ENCODE measurements at regions not wholly inside any gene's neighbourhood (a gene's known extent, or its start where the extent isn't known, plus 50 kb on each side); places are given as distances from the start of the nearest gene placed in this dataset.
"Not testable (repeated sequence)": the region's sequence is repeated elsewhere in the genome, so short reads cannot be mapped to it uniquely, and the experiment has no call there.

DNA sequence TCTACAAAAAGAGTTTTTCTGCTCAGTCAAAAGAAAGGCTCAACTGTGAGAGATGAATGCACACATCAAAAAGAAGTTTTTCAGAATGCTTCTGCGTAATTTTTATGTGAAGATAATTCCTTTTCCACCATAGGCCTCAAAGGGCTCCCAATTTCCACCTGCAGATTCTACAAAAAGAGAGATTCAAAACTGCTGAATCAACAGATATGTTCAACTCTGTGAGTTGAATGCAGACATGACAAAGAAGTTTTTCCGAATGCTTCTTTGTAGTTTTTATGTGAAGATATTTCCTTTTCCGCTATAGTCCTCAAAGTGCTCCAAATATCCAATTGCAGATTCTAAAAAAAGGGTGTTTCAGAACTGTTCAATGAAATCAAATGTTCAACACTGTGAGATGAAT lies 300.8 kb upstream of the DEFB115 start:
- ATAC-seq = not testable (repeated sequence)

DNA sequence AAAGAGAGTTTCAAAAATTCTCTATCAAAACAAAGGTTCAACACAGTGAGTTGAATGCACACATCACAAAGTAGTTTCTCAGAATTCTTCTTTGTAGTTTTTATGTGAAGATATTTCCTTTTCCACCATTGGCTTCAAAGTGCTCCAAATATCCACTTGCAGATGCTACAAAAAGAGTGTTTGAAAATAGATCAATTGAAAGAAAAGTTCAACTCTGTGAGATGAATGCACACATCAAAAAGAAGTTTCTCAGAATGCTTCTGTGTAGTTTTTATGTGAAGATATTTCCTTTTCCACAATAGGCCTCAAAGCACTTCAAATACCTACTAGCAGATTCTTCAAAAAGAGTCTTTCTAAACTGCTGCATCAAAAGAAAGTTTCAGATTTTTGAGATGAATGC lies 298.3 kb upstream of the DEFB115 start:
- intact Hi-C loops (cut with DNase I, micrococcal nuclease); DNase-seq; ATAC-seq: not testable (repeated sequence)

More for the DNA sequence above, 300.8 kb upstream of the DEFB115 start:
- DNase-seq; intact Hi-C loops (cut with DNase I, micrococcal nuclease): not testable (repeated sequence)

DNA sequence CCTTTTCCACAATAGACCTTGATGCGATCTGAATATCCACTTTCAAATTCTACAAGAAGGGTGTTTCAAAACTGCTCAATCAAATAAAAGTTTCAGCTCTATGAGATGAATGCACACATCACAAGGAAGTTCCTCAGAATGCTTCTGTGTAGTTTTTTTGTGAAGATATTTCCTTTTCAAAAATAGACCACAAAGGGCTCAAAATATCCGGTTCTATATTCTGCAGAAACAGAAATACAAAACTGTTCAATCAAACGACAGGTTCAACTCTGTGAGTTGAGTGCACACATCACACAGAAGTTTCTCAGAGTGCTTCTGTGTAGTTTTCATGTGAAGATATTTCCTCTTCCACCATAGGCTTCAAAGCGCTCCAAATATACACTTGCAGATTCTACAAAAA lies 293.9 kb upstream of the DEFB115 start:
- DNase-seq (no peak), ATAC-seq (no peak)
- intact Hi-C loops (cut with DNase I, micrococcal nuclease) = no loop called here

GRCh38 chr20:30975859-30976258 lies 281.6 kb upstream of the DEFB115 start:
- intact Hi-C loops (cut with DNase I, micrococcal nuclease); ATAC-seq; DNase-seq: not testable (repeated sequence)

GRCh38 chr20:30985386-30985785 lies 272.1 kb upstream of the DEFB115 start:
- DNase-seq (no peak), ATAC-seq (no peak)
- intact Hi-C loops (cut with DNase I, micrococcal nuclease) = no loop called here

Data from left colon (tissue), 2 donors.